T-cell (primary cell): ENCODE measurements at regions not wholly inside any gene's neighbourhood (a gene's known extent, or its start where the extent isn't known, plus 50 kb on each side); places are given as distances from the start of the nearest gene placed in this dataset.
"Not testable (repeated sequence)": the region's sequence is repeated elsewhere in the genome, so short reads cannot be mapped to it uniquely, and the experiment has no call there.

Source experiments
- ATAC-seq, 4 experiments: fragments of 200-7000 bp in 3 of 4; fragments of 150-1000 bp in 1 of 4; cut with Tn5 transposase; replicated peaks in 1 of 4; 1 replicate in 3 of 4; 2 replicates in 1 of 4; pipeline ENCODE4 v1.10.0; 2021; ENCODE audit warnings: moderate library complexity in 3 of 4, mild to moderate bottlenecking in 2 of 4, moderate number of reproducible peaks in 1 of 4
- CTCF ChIA-PET, 2 donors: fragments of 300-600 bp; sonication (Branson Sonifier 250); formaldehyde crosslinking; loops; one replicate each; lab custom pipeline; 2022; ENCODE audit warnings: antibody characterized with exemption in 2 of 2; lab: Charles Lee
- POLR2A ChIA-PET, 2 donors: fragments of 300-600 bp; sonication (Branson Sonifier 250); formaldehyde crosslinking; loops; one replicate each; lab custom pipeline; 2022; ENCODE audit warnings: antibody characterized with exemption in 2 of 2; lab: Charles Lee
- DNase-seq, 35 experiments: peaks; one replicate each; pipeline versions ENCODE4 v3.0.0 to v3.0.0-alpha.2; 2013 to 2023
- H3K27ac ChIP-seq: one replicate; pipeline ENCODE4 v1.5.1; 2013; ENCODE audit warnings: low read length
- H3K27me3 ChIP-seq, 2 experiments: replicated peaks in 1 of 2; 1 replicate in 1 of 2; 2 replicates in 1 of 2; pipeline versions ENCODE4 v1.6.1 to v1.7.0; 2013; ENCODE audit warnings: low read length in 1 of 2, mixed read lengths in 1 of 2; ENCODE audit not compliant: control insufficient read depth in 2 of 2, insufficient read depth in 2 of 2; ENCODE audit errors: extremely low read depth in 1 of 2
- H3K36me3 ChIP-seq, 2 donors: 1 replicate in 1 of 2; 2 replicates in 1 of 2; pipeline versions ENCODE4 v1.6.1 to v1.7.0; 2013; ENCODE audit warnings: low read length in 1 of 2; ENCODE audit not compliant: control insufficient read depth in 2 of 2, insufficient read depth in 1 of 2; ENCODE audit errors: extremely low read depth in 1 of 2
- H3K4me1 ChIP-seq, 2 experiments: 1 replicate in 1 of 2; 2 replicates in 1 of 2; pipeline versions ENCODE4 v1.6.1 to v1.7.0; 2013; ENCODE audit warnings: low read length in 2 of 2, mixed read lengths in 1 of 2; ENCODE audit not compliant: insufficient read depth in 2 of 2, control insufficient read depth in 1 of 2; ENCODE audit errors: extremely low read depth in 1 of 2
- H3K4me3 ChIP-seq, 2 donors: 1 replicate in 1 of 2; 2 replicates in 1 of 2; pipeline versions ENCODE4 v1.5.1 to v1.7.0; 2013; ENCODE audit warnings: mild to moderate bottlenecking in 2 of 2, low read length in 1 of 2, moderate library complexity in 1 of 2; ENCODE audit not compliant: control insufficient read depth in 1 of 2; ENCODE audit errors: extremely low read depth in 1 of 2
- H3K9me3 ChIP-seq: 2 replicates; pipeline ENCODE4 v1.7.0; 2013
- H3K27ac Mint-ChIP-seq, 2 donors: one replicate each; pipeline ENCODE4 v1.8.0; 2020 to 2021; ENCODE audit warnings: mild to moderate bottlenecking in 2 of 2, mixed read lengths in 2 of 2
- H3K27me3 Mint-ChIP-seq, 2 donors: one replicate each; pipeline ENCODE4 v1.8.0; 2021 to 2022; ENCODE audit warnings: mixed read lengths in 2 of 2
- H3K36me3 Mint-ChIP-seq: one replicate; pipeline ENCODE4 v1.8.0; 2021; ENCODE audit warnings: mixed read lengths
- H3K4me1 Mint-ChIP-seq, 3 donors: one replicate each; pipeline ENCODE4 v1.8.0; 2020 to 2022; ENCODE audit warnings: mixed read lengths in 3 of 3, mild to moderate bottlenecking in 1 of 3
- H3K4me3 Mint-ChIP-seq, 3 donors: one replicate each; pipeline ENCODE4 v1.8.0; 2020 to 2022; ENCODE audit warnings: mild to moderate bottlenecking in 3 of 3, mixed read lengths in 3 of 3, moderate library complexity in 3 of 3
- H3K9me3 Mint-ChIP-seq, 3 donors: one replicate each; pipeline ENCODE4 v1.8.0; 2020 to 2022; ENCODE audit warnings: mixed read lengths in 3 of 3
- WGBS: methylation state at CpG from one replicate; pipeline ENCODE4 v1.1.5; 2013; ENCODE audit warnings: missing lambda C conversion rate; ENCODE audit not compliant: insufficient coverage; 5-methylcytosine and 5-hydroxymethylcytosine counted together

GRCh38 chr2:89537862-89538261 lies 846.4 kb downstream of the RPIA start:
- H3K4me1 Mint-ChIP-seq, CTCF ChIA-PET, H3K27me3 Mint-ChIP-seq, H3K27ac ChIP-seq, H3K9me3 Mint-ChIP-seq, ATAC-seq, H3K4me3 ChIP-seq, DNase-seq, H3K4me3 Mint-ChIP-seq, H3K36me3 ChIP-seq, H3K27ac Mint-ChIP-seq, H3K36me3 Mint-ChIP-seq, H3K4me1 ChIP-seq, H3K9me3 ChIP-seq, POLR2A ChIA-PET, H3K27me3 ChIP-seq: not testable (repeated sequence)
- no CpG with 5 or more reads among the region's 14 CpGs for WGBS

DNA sequence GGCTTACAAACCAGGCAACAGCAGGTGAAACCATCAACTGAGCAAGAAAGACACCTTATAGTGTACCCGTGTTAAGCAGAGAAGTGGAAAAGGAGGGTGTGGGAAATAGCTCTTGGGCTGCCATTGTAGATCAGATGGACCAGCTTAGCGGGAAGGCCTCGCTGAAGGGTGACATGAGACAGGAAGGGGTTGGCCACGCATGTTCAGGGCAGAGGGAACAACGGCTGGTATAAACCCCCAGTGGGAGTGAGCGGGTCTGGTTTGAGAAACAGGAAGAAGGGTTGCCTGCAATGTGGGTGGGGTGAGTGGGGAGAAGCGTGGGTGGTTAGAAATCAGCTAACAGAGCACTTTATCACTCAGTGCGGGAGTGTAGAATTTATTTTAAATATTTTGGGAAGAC lies 852.6 kb downstream of the RPIA start:
- POLR2A ChIA-PET, H3K36me3 ChIP-seq, H3K4me3 Mint-ChIP-seq, H3K4me1 Mint-ChIP-seq, H3K36me3 Mint-ChIP-seq, H3K4me3 ChIP-seq, H3K9me3 ChIP-seq, H3K27me3 Mint-ChIP-seq, H3K27ac Mint-ChIP-seq, H3K4me1 ChIP-seq, H3K27me3 ChIP-seq, H3K27ac ChIP-seq, ATAC-seq, DNase-seq, CTCF ChIA-PET, H3K9me3 Mint-ChIP-seq: not testable (repeated sequence)
- no CpG with 5 or more reads among the region's 8 CpGs for WGBS

DNA sequence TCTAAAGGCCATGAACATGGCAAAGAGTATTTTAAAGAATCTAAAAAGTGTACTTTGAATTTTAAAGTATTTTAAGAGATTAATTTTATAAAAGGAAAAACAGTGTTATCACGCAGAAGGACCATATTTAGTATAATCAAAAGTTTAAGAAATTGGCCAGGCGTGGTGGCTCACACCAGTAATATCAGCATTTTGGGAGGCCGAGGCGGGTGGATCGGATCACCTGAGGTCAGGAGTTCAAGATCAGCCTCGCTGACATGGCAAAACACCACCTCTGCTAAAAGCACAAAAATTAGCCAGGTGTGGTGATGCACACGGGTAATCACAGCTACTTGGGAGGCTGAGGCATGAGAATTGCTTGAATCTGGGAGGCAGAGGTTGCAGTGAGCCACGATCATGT lies 887.7 kb downstream of the RPIA start:
- H3K4me3 Mint-ChIP-seq, H3K27ac ChIP-seq, H3K36me3 Mint-ChIP-seq, H3K9me3 Mint-ChIP-seq, H3K9me3 ChIP-seq, H3K4me1 Mint-ChIP-seq, H3K4me3 ChIP-seq, DNase-seq, H3K36me3 ChIP-seq, ATAC-seq, H3K27ac Mint-ChIP-seq, POLR2A ChIA-PET, H3K27me3 ChIP-seq, CTCF ChIA-PET, H3K27me3 Mint-ChIP-seq, H3K4me1 ChIP-seq: not testable (repeated sequence)
- WGBS: no CpG with 5 or more reads among the region's 8 CpGs

GRCh38 chr2:89582816-89583215 lies 891.3 kb downstream of the RPIA start:
- H3K27me3 ChIP-seq, H3K9me3 Mint-ChIP-seq, H3K9me3 ChIP-seq, ATAC-seq, H3K27me3 Mint-ChIP-seq, H3K4me1 ChIP-seq, H3K36me3 Mint-ChIP-seq, CTCF ChIA-PET, H3K27ac ChIP-seq, DNase-seq, POLR2A ChIA-PET, H3K27ac Mint-ChIP-seq, H3K4me3 Mint-ChIP-seq, H3K36me3 ChIP-seq, H3K4me3 ChIP-seq, H3K4me1 Mint-ChIP-seq: not testable (repeated sequence)
- no CpG with 5 or more reads among the region's 17 CpGs for WGBS

DNA sequence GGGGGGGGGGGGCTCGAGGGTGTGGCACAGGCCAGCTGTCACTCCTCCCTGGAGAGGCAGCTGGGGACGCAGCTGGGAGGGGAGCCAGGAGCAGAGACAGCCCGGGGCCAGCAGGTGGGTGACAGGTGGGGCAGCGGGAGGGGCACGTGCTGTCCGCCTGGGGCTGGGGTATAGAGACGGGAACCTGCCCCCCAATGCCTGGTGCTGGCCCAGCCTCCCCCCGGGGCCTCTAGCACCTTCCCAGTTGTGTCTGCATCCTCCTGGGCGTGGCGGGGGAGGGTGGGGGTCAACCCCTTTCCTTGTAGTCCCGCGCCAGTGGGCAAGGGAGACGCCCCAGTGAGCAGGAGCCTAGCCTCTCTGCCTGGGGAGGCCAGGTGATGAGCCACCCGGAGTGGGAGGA lies 892.6 kb downstream of the RPIA start:
- POLR2A ChIA-PET, H3K4me1 ChIP-seq, H3K4me3 ChIP-seq, H3K9me3 ChIP-seq, H3K36me3 ChIP-seq, DNase-seq, H3K27me3 Mint-ChIP-seq, ATAC-seq, H3K27ac Mint-ChIP-seq, H3K9me3 Mint-ChIP-seq, H3K4me1 Mint-ChIP-seq, H3K4me3 Mint-ChIP-seq, CTCF ChIA-PET, H3K27me3 ChIP-seq, H3K27ac ChIP-seq, H3K36me3 Mint-ChIP-seq: not testable (repeated sequence)
- WGBS: no CpG with 5 or more reads among the region's 14 CpGs

DNA sequence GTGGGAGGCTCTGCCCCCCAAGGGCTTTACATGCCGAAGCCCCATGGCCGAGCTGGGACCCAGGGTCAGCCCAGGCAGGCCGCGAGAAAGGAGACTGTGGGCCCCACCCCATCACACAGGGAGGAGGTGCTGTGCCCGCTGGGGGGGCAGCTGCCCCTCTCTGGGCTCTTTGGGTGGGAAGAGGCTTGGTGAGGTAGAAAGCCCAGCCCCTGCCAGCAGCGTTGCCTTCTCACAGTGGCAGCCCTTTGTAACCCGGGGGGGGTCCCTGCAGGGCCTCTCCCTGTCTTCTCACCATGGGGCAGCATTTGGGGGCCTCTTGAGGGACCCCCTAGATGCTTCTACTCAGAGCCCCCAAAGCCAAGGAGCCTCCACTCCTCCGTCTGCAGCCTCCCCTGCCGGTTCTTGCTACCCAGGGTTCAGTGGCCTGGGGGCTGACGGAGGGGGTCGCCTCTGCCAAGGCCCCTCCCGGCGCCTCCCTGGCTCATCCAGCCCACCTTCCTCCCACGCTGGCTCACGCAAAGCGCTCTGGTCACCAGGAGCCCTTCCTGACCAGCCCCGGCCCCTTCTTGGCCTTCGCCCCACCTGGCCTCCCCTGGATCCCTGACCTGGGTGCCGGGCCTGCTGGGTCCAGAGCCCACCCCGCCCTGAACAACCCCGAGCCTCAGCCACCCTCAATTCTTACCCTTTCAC lies 893.5 kb downstream of the RPIA start:
- H3K27ac ChIP-seq, H3K36me3 Mint-ChIP-seq, H3K9me3 ChIP-seq, DNase-seq, POLR2A ChIA-PET, H3K27me3 Mint-ChIP-seq, H3K4me1 ChIP-seq, H3K4me1 Mint-ChIP-seq, H3K27me3 ChIP-seq, CTCF ChIA-PET, H3K4me3 ChIP-seq, H3K36me3 ChIP-seq, H3K9me3 Mint-ChIP-seq, ATAC-seq, H3K27ac Mint-ChIP-seq: not testable (repeated sequence)
- peak overlapping the region in 1 of 3 donors; percentile 45 for H3K4me3 Mint-ChIP-seq
- WGBS: no CpG with 5 or more reads among the region's 21 CpGs

DNA sequence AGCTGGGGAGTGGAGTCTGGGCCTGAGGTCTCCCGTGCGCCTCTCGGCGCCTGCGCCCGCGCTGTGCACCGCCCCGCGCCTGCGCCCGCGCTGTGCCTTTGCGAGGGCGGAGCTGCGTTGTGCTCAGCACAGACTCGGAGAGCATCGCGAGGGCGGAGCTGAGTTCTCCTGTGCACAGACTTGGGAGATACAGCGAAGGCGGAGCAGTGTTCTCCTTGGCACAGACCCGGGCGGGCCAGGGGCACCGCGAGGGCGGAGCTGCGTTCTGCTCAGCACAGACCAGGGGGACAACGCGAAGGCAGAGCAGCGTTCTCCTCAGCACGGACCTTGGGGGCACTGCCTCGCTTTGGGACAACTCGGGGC lies 894.1 kb downstream of the RPIA start:
- H3K9me3 ChIP-seq, H3K27me3 Mint-ChIP-seq, H3K36me3 Mint-ChIP-seq, H3K4me1 Mint-ChIP-seq, H3K27ac ChIP-seq, H3K27ac Mint-ChIP-seq, H3K36me3 ChIP-seq, H3K27me3 ChIP-seq, H3K9me3 Mint-ChIP-seq, POLR2A ChIA-PET, H3K4me1 ChIP-seq, CTCF ChIA-PET: not testable (repeated sequence)
- peak overlapping the region in 1 of 2 donors; percentile 44 for H3K4me3 ChIP-seq
- H3K4me3 Mint-ChIP-seq: peak overlapping the region; percentile 45 to 58 (median 46)
- peak in 8 of 35 experiments; percentile 3 to 29 (median 10) for DNase-seq
- ATAC-seq: peak in 3 of 4 experiments; percentile 52 to 77 (median 75)
- 9% methylated on average over 13 of the region's 34 CpGs for WGBS
